HK-2 (cell line): ENCODE measurements at regions not wholly inside any gene's neighbourhood (a gene's known extent, or its start where the extent isn't known, plus 50 kb on each side); places are given as distances from the start of the nearest gene placed in this dataset.

Source experiments
- DNase-seq: peaks from one replicate; pipeline ENCODE4 v3.0.0-alpha.2; 2018; ENCODE audit not compliant: unreplicated experiment

GRCh38 chr11:97428247-97428790 is 1038.5 kb downstream of the JRKL start:
- no peak for DNase-seq

GRCh38 chr11:97430877-97431276 is 1041.1 kb downstream of the JRKL start:
- DNase-seq = no peak

GRCh38 chr11:97432926-97433325 is 1043.1 kb downstream of the JRKL start:
- DNase-seq = no peak

GRCh38 chr11:97445561-97445960 is 1055.7 kb downstream of the JRKL start:
- no peak for DNase-seq

- no peak for DNase-seq
Observed at GRCh38 chr11:97451441-97451840, 1061.6 kb downstream of the JRKL start.

- no peak for DNase-seq
Observed at GRCh38 chr11:97454988-97455387, 1065.2 kb downstream of the JRKL start.

GRCh38 chr11:97460091-97460490 is 1070.3 kb downstream of the JRKL start:
- DNase-seq = no peak

GRCh38 chr11:97461044-97461880 is 1071.4 kb downstream of the JRKL start:
- no peak for DNase-seq

- no peak for DNase-seq
Observed at GRCh38 chr11:97461934-97462333, 1072.1 kb downstream of the JRKL start.

- DNase-seq = no peak
Observed at GRCh38 chr11:97463891-97464290, 1074.1 kb downstream of the JRKL start.

GRCh38 chr11:97471480-97471879 is 1081.7 kb downstream of the JRKL start:
- DNase-seq = no peak

- DNase-seq = no peak
Observed at GRCh38 chr11:97487387-97487786, 1097.6 kb downstream of the JRKL start.

- DNase-seq = no peak
Observed at GRCh38 chr11:97498891-97499290, 1109.1 kb downstream of the JRKL start.

GRCh38 chr11:97502201-97502600 is 1112.4 kb downstream of the JRKL start:
- no peak for DNase-seq

GRCh38 chr11:97506076-97506759 is 1116.4 kb downstream of the JRKL start:
- DNase-seq = no peak

- DNase-seq = no peak
Observed at GRCh38 chr11:97514446-97514845, 1124.6 kb downstream of the JRKL start.

- DNase-seq = no peak
Observed at GRCh38 chr11:97516688-97517087, 1126.9 kb downstream of the JRKL start.

- no peak for DNase-seq
Observed at GRCh38 chr11:97525273-97525672, 1135.5 kb downstream of the JRKL start.

GRCh38 chr11:97537407-97538150 is 1147.8 kb downstream of the JRKL start:
- DNase-seq = no peak

- DNase-seq = no peak
Observed at GRCh38 chr11:97544431-97544830, 1154.6 kb downstream of the JRKL start.

GRCh38 chr11:97548280-97548679 is 1158.5 kb downstream of the JRKL start:
- no peak for DNase-seq

GRCh38 chr11:97557399-97557798 is 1167.6 kb downstream of the JRKL start:
- DNase-seq = no peak
